HEK293T (cell line): ENCODE measurements at regions not wholly inside any gene's neighbourhood (a gene's known extent, or its start where the extent isn't known, plus 50 kb on each side); places are given as distances from the start of the nearest gene placed in this dataset.

Experiments used
- ARNT ChIP-seq: fragments of 450-650 bp; IDR thresholded peaks from 2 replicates; pipeline ENCODE4 v1.6.1; 2017; ENCODE audit warnings: mild to moderate bottlenecking
- FOXA1 ChIP-seq: fragments of 450-650 bp; IDR thresholded peaks from 2 replicates; pipeline ENCODE4 v1.6.1; 2016; ENCODE audit warnings: mild to moderate bottlenecking
- FOXK2 ChIP-seq: fragments of 450-650 bp; IDR thresholded peaks from 2 replicates; pipeline ENCODE4 v1.6.1; 2016; ENCODE audit warnings: mild to moderate bottlenecking
- FOXM1 ChIP-seq: fragments of 450-650 bp; IDR thresholded peaks from 2 replicates; pipeline ENCODE4 v1.6.1; 2017; ENCODE audit warnings: mild to moderate bottlenecking, borderline replicate concordance
- PKNOX1 ChIP-seq: fragments of 450-650 bp; IDR thresholded peaks from 2 replicates; pipeline ENCODE4 v1.6.1; 2016
- TARDBP ChIP-seq: fragments of 450-650 bp; IDR thresholded peaks from 2 replicates; pipeline ENCODE4 v1.6.1; 2016

GRCh38 chr5:124444147-124444775, 302.2 kb downstream of the ZNF608 start:
- TF ChIP-seq PKNOX1 (no peak), ARNT (no peak), FOXK2 (no peak), TARDBP (no peak), FOXM1 (no peak), FOXA1 (no peak)
